Stimulated activated naive CD4-positive, alpha-beta T cell treated with Interleukin-2 at 50 U/mL for 16 hours (primary cell): ENCODE measurements at regions not wholly inside any gene's neighbourhood (a gene's known extent, or its start where the extent isn't known, plus 50 kb on each side); places are given as distances from the start of the nearest gene placed in this dataset.

Experiments used
- DNase-seq: peaks from one replicate; lab custom pipeline; 2025; lab: John Stamatoyannopoulos, UW

- no peak for DNase-seq
These were observed 51.0 kb upstream of the ZNF516 start for GRCh38 chr18:76546088-76546435.

- DNase-seq: no peak
These were observed 50.5 kb upstream of the ZNF516 start for GRCh38 chr18:76545433-76546087.

DNA sequence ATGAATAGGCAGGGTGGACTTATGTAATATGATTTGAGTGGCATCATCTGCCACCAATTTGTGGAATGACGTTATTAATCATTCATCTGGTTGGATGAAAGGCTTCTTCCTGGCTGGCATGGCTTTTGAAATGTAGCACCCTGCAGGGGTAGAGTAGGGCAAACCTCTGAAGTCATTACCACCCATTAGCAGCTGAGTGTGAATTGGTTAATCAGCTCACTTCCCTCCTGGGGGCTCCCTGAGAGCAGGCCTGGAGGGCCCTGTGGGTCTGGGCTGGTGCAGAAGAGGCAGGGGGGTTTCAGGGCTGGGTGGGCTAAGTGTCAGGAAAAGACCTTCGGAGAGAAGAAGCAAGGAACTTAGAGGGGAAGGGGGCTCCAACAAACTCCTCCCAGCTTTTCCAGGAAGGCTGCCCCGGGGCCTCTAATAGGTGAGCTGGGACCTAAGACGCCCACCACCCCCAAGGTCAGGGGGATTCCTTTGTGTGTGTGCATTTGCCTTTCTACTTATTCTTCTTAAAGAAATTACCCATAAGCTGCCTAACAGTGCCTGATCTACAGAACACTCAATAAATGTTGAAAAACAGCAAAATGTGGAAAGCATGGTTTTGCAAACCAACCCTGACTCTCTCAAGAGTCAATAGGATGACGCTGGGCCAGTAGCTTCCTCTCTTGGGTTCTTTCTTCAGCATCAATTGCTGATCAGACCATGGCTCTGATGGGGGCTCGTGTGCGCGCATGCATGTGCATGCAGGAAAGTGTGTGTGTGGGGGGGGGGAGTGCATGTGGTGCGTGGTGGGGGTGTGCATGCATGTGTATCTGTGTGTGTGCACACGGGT is 49.7 kb upstream of the ZNF516 start:
- DNase-seq: no peak
